ENCODE measurements at regions not wholly inside any gene's neighbourhood (a gene's known extent, or its start where the extent isn't known, plus 50 kb on each side); places are given as distances from the start of the nearest gene placed in this dataset.
"Not testable (repeated sequence)": the region's sequence is repeated elsewhere in the genome, so short reads cannot be mapped to it uniquely, and the experiment has no call there.

GRCh38 chr4:105066401-105066800 lies 80.3 kb upstream of the TET2 start:
- DNase-seq (ENCODE audit: extremely low read depth, low read depth), result no peak
- TF ChIP-seq CTCF (IDR thresholded peaks at IDR 0.05; ENCODE audit: low read depth, low read length, missing control alignments), result no peak
- no peak overlapping the region for H3K4me3 ChIP-seq (replicated peaks; ENCODE audit: low read depth, low read length)

- H3K4me3 ChIP-seq (replicated peaks; ENCODE audit: low read depth, low read length), result no peak overlapping the region
- TF ChIP-seq CTCF (IDR thresholded peaks at IDR 0.05; ENCODE audit: low read depth, low read length, missing control alignments), result no peak
- no peak for DNase-seq (ENCODE audit: extremely low read depth, low read depth)
Measured at GRCh38 chr4:105067431-105067830, 79.2 kb upstream of the TET2 start.

GRCh38 chr4:105067946-105068345 lies 78.7 kb upstream of the TET2 start:
- TF ChIP-seq CTCF (IDR thresholded peaks at IDR 0.05; ENCODE audit: low read depth, low read length, missing control alignments), result no peak
- DNase-seq (ENCODE audit: extremely low read depth, low read depth), result no peak
- no peak overlapping the region for H3K4me3 ChIP-seq (replicated peaks; ENCODE audit: low read depth, low read length)

- no peak for TF ChIP-seq CTCF (IDR thresholded peaks at IDR 0.05; ENCODE audit: low read depth, low read length, missing control alignments)
- DNase-seq (ENCODE audit: extremely low read depth, low read depth), result no peak
- no peak overlapping the region for H3K4me3 ChIP-seq (replicated peaks; ENCODE audit: low read depth, low read length)
Measured at GRCh38 chr4:105068516-105068915, 78.2 kb upstream of the TET2 start.

- not testable (repeated sequence) for DNase-seq (ENCODE audit: extremely low read depth, low read depth); H3K4me3 ChIP-seq (replicated peaks; ENCODE audit: low read depth, low read length)
Measured at GRCh38 chr4:105072095-105072494, 74.6 kb upstream of the TET2 start.

GRCh38 chr4:105074097-105074496 lies 72.6 kb upstream of the TET2 start:
- H3K4me3 ChIP-seq (replicated peaks; ENCODE audit: low read depth, low read length), result no peak overlapping the region
- no peak for TF ChIP-seq CTCF (IDR thresholded peaks at IDR 0.05; ENCODE audit: low read depth, low read length, missing control alignments)
- no peak for DNase-seq (ENCODE audit: extremely low read depth, low read depth)

GRCh38 chr4:105075045-105075444 lies 71.6 kb upstream of the TET2 start:
- no peak for TF ChIP-seq CTCF (IDR thresholded peaks at IDR 0.05; ENCODE audit: low read depth, low read length, missing control alignments)
- no peak overlapping the region for H3K4me3 ChIP-seq (replicated peaks; ENCODE audit: low read depth, low read length)
- no peak for DNase-seq (ENCODE audit: extremely low read depth, low read depth)
